ENCODE measurements at regions not wholly inside any gene's neighbourhood (a gene's known extent, or its start where the extent isn't known, plus 50 kb on each side); places are given as distances from the start of the nearest gene placed in this dataset.

DNA sequence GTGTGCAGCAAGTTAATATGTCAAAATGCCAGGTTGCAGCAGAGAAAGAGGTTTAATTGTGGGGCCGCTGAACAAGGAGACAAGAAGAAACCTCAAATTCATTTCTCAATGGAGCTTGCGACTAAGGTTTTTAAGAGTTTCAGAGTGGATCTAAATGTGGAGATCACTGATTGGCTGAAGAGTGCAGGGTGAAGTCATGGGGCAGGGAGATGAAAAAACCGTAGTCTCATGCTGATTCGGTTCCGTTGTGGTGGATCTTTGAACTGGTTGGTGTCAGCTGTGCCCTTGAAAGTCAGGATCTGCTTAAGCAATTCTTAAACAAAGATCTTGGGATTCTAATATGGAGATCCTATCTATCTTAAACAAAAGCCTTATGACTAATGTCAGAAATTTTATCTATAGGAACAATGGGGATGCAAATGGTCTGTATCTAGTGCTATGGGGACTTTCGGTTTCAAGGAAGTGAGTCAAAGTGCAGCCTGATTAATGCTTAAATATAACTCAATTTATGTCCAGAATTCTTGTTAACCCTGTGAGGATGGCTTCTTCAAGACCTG lies 173.9 kb upstream of the CENPE start:
- H3K4me3 Mint-ChIP-seq = no peak overlapping the region
- H3K4me1 Mint-ChIP-seq (ENCODE audit: unreplicated experiment) = no peaks in the 10 kb centered on the region
- DNase-seq (ENCODE audit: extremely low spot score, unreplicated experiment) = no peak
- no peak overlapping the region for H3K27ac Mint-ChIP-seq
- no peaks in the 10 kb centered on the region for H3K9me3 Mint-ChIP-seq
- H3K27me3 Mint-ChIP-seq = no peaks in the 10 kb centered on the region
- H3K36me3 Mint-ChIP-seq = no peaks in the 10 kb centered on the region
- TF ChIP-seq, protein P1, sequence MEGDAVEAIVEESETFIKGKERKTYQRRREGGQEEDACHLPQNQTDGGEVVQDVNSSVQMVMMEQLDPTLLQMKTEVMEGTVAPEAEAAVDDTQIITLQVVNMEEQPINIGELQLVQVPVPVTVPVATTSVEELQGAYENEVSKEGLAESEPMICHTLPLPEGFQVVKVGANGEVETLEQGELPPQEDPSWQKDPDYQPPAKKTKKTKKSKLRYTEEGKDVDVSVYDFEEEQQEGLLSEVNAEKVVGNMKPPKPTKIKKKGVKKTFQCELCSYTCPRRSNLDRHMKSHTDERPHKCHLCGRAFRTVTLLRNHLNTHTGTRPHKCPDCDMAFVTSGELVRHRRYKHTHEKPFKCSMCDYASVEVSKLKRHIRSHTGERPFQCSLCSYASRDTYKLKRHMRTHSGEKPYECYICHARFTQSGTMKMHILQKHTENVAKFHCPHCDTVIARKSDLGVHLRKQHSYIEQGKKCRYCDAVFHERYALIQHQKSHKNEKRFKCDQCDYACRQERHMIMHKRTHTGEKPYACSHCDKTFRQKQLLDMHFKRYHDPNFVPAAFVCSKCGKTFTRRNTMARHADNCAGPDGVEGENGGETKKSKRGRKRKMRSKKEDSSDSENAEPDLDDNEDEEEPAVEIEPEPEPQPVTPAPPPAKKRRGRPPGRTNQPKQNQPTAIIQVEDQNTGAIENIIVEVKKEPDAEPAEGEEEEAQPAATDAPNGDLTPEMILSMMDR (conservative IDR thresholded peaks at IDR 0.05) = no peak

DNA sequence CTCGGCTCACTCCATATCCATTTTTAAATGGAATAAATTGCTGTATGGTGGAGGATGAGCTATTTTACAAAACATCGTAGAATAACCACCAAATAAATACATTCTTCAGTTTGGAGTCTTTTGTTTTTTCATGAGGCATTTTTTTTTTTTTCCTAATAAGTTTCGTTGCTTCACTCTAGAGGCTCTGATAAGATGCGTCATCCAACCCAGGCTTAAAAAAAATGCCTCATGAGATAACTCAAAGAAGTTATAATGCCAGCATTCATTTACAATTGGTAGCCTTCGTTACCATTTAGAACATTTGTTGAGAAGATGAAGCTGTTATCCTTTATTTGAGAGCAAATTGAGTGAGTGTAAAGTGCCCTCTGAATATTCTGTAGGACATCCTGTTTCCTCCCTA lies 172.2 kb upstream of the CENPE start:
- TF ChIP-seq, protein P1 (conservative IDR thresholded peaks at IDR 0.05) = no peak
- Mint-ChIP-seq H3K4me3 (no peak overlapping the region), H3K4me1 (ENCODE audit: unreplicated experiment) (no peaks in the 10 kb centered on the region), H3K27ac (no peak overlapping the region), H3K36me3 (no peaks in the 10 kb centered on the region), H3K9me3 (no peaks in the 10 kb centered on the region), H3K27me3 (no peaks in the 10 kb centered on the region)
- DNase-seq (ENCODE audit: extremely low spot score, unreplicated experiment) = no peak

DNA sequence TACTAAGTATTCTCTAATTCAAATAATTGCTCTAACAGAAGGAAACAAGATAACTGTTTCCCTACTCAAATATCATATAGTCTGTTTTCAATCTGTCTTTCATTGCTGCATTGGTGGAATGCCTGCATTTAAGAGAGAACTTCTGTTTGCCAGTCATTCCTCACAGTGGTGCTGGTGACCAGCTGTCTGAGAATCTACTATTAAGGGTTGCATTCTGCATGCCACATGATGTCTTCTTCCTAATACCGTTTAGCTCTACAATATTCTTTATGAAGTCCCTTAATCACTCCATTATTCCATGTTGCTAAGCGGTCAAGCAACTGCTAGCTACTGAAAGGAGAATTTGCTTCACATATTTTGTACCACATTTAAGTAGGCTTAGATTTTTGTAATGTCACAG lies 167.1 kb upstream of the CENPE start:
- TF ChIP-seq, protein P1 (conservative IDR thresholded peaks at IDR 0.05) = no peak
- DNase-seq (ENCODE audit: extremely low spot score, unreplicated experiment) = no peak
- no peaks in the 10 kb centered on the region for H3K27me3 Mint-ChIP-seq
- H3K9me3 Mint-ChIP-seq = no peaks in the 10 kb centered on the region
- H3K4me3 Mint-ChIP-seq = no peak overlapping the region
- no peaks in the 10 kb centered on the region for H3K36me3 Mint-ChIP-seq
- H3K4me1 Mint-ChIP-seq (ENCODE audit: unreplicated experiment) = no peaks in the 10 kb centered on the region
- no peak overlapping the region for H3K27ac Mint-ChIP-seq

DNA sequence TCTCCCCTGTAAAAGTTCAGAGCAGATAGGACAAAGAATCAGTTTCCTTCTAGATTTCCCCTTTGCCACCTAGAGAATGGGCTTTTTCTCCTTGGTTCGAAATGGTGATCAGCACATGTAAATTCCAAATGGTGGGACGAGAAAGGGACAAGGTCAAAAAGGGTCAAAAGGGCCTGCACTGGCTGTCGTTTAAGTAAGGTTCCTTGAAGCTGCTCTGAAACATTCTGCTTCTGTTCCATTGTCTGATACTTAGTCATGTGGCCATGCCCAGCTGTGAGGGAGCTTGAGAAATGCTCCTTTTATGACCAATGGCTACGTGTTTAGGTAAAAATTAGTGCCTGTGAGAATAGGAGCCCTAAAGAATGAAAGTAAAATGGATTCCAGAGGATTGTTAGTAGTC lies 165.9 kb upstream of the CENPE start:
- no peak overlapping the region for H3K27ac Mint-ChIP-seq

DNA sequence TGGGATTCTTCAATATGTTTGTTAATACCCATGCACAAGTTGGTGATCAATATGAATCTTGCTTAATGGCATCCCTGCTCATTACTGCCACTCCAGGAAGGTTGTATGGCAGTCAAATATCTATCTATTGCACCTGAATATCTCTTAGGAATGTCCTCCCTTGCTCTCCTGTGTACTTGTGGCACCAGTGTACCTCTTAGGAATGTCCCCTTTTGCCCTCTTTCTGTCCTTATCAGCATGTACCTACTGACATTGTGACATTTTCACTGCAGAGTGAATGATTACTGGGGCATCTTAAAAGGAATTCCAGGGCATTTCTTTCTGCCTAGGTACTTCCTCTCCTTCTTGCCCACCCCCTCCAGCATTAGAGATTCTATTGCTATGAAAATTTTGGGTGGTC lies 163.8 kb upstream of the CENPE start:
- H3K27ac Mint-ChIP-seq = no peak overlapping the region
- H3K27me3 Mint-ChIP-seq = no peaks in the 10 kb centered on the region
- no peaks in the 10 kb centered on the region for H3K36me3 Mint-ChIP-seq
- no peaks in the 10 kb centered on the region for H3K4me1 Mint-ChIP-seq (ENCODE audit: unreplicated experiment)
- peaks cover 8% of the 10 kb centered on the region for H3K9me3 Mint-ChIP-seq
- no peak overlapping the region for H3K4me3 Mint-ChIP-seq
- no peak for DNase-seq (ENCODE audit: extremely low spot score, unreplicated experiment)
- TF ChIP-seq, protein P1 (conservative IDR thresholded peaks at IDR 0.05) = no peak

More for the DNA sequence above, 165.9 kb upstream of the CENPE start:
- no peak overlapping the region for H3K4me3 Mint-ChIP-seq
- TF ChIP-seq, protein P1 (conservative IDR thresholded peaks at IDR 0.05) = no peak
- no peaks in the 10 kb centered on the region for H3K4me1 Mint-ChIP-seq (ENCODE audit: unreplicated experiment)
- no peaks in the 10 kb centered on the region for H3K36me3 Mint-ChIP-seq
- H3K27me3 Mint-ChIP-seq = no peaks in the 10 kb centered on the region
- H3K9me3 Mint-ChIP-seq = peaks cover 6% of the 10 kb centered on the region
- DNase-seq (ENCODE audit: extremely low spot score, unreplicated experiment) = no peak

DNA sequence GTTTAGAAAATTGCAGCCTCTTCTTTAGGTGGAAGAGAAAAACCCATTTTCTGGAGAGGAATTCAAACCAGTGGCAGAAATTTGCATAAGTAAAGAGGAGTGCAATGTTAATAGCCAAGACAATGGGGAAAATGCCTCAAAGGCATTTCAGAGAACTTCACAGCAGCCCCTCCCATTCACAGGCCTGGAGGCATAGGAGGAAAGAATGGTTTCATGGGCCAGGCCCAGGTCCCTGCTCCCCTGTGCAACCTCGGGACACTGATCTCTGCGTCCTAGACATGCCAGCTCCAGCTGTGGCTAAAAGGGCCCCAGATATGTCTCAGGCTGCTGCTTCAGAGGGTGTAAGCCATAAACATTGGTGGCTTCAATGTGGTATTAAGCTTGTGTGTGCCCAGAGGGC lies 161.8 kb upstream of the CENPE start:
- no peak overlapping the region for H3K27ac Mint-ChIP-seq
- H3K36me3 Mint-ChIP-seq = no peaks in the 10 kb centered on the region
- H3K27me3 Mint-ChIP-seq = no peaks in the 10 kb centered on the region
- H3K4me3 Mint-ChIP-seq = no peak overlapping the region
- H3K4me1 Mint-ChIP-seq (ENCODE audit: unreplicated experiment) = no peaks in the 10 kb centered on the region
- TF ChIP-seq, protein P1 (conservative IDR thresholded peaks at IDR 0.05) = no peak
- no peak for DNase-seq (ENCODE audit: extremely low spot score, unreplicated experiment)
- H3K9me3 Mint-ChIP-seq = peaks cover 8% of the 10 kb centered on the region
